Neutrophil (primary cell): ENCODE measurements at regions not wholly inside any gene's neighbourhood (a gene's known extent, or its start where the extent isn't known, plus 50 kb on each side); places are given as distances from the start of the nearest gene placed in this dataset.

Experiments used
- H3K27ac ChIP-seq: fragments of 200-600 bp; sonication (generic); 2 replicates; pipeline ENCODE4 v1.5.1; 2016; ENCODE audit warnings: mild to moderate bottlenecking, moderate library complexity
- H3K27me3 ChIP-seq: fragments of 200-600 bp; sonication (generic); 2 replicates; pipeline ENCODE4 v1.6.0; 2016; ENCODE audit warnings: mild to moderate bottlenecking
- H3K36me3 ChIP-seq: fragments of 200-600 bp; sonication (generic); 2 replicates; pipeline ENCODE4 v1.5.1; 2017
- H3K4me1 ChIP-seq, 2 experiments: fragments of 200-600 bp in 1 of 2; sonication (generic) in 1 of 2; 1 replicate in 1 of 2; 2 replicates in 1 of 2; pipeline versions ENCODE4 v1.5.1 to v1.6.1; 2013 to 2016; ENCODE audit warnings: low read depth in 1 of 2, low read length in 1 of 2, mild to moderate bottlenecking in 1 of 2, moderate library complexity in 1 of 2; ENCODE audit not compliant: control insufficient read depth in 1 of 2, insufficient read depth in 1 of 2
- H3K4me3 ChIP-seq, 2 experiments: fragments of 200-600 bp in 1 of 2; sonication (generic) in 1 of 2; 1 replicate in 1 of 2; 2 replicates in 1 of 2; pipeline ENCODE4 v1.5.1; 2013 to 2016; ENCODE audit warnings: low read depth in 1 of 2, low read length in 1 of 2, mild to moderate bottlenecking in 1 of 2, moderate library complexity in 1 of 2
- H3K9me3 ChIP-seq: fragments of 200-600 bp; sonication (generic); 2 replicates; pipeline ENCODE4 v1.5.1; 2016
- CTCF ChIP-seq: fragments of 200-600 bp; sonication (generic); IDR thresholded peaks from 2 replicates; pipeline ENCODE4 v1.5.1; 2016; ENCODE audit warnings: antibody characterized with exemption

- Histone ChIP-seq H3K27ac (no peak overlapping the region), H3K36me3 (no peaks in the 10 kb centered on the region), H3K27me3 (peaks cover 75% of the 10 kb centered on the region), H3K4me1 (no peaks in the 10 kb centered on the region), H3K4me3 (no peak overlapping the region), H3K9me3 (no peaks in the 10 kb centered on the region)
- no peak for TF ChIP-seq CTCF
Measured at GRCh38 chr2:176669398-176670174, 400.3 kb downstream of the MTX2 start.

- no peak for TF ChIP-seq CTCF
- Histone ChIP-seq H3K27ac (no peak overlapping the region), H3K9me3 (no peaks in the 10 kb centered on the region), H3K36me3 (no peaks in the 10 kb centered on the region), H3K4me1 (no peaks in the 10 kb centered on the region), H3K4me3 (no peak overlapping the region), H3K27me3 (peaks cover 67% of the 10 kb centered on the region)
Measured at GRCh38 chr2:176675271-176675949, 406.2 kb downstream of the MTX2 start.

GRCh38 chr2:176677746-176678265 is 408.6 kb downstream of the MTX2 start:
- Histone ChIP-seq H3K27me3 (peaks cover 71% of the 10 kb centered on the region), H3K9me3 (no peaks in the 10 kb centered on the region), H3K4me1 (no peaks in the 10 kb centered on the region), H3K27ac (no peak overlapping the region), H3K36me3 (no peaks in the 10 kb centered on the region), H3K4me3 (no peak overlapping the region)
- TF ChIP-seq CTCF = no peak

GRCh38 chr2:176678571-176678970 is 409.3 kb downstream of the MTX2 start:
- Histone ChIP-seq H3K9me3 (no peaks in the 10 kb centered on the region), H3K27ac (no peak overlapping the region), H3K36me3 (no peaks in the 10 kb centered on the region), H3K4me3 (no peak overlapping the region), H3K27me3 (peaks cover 79% of the 10 kb centered on the region), H3K4me1 (no peaks in the 10 kb centered on the region)
- no peak for TF ChIP-seq CTCF

- peaks cover 85% of the 10 kb centered on the region for H3K27me3 ChIP-seq
- H3K36me3 ChIP-seq = no peaks in the 10 kb centered on the region
- no peaks in the 10 kb centered on the region for H3K9me3 ChIP-seq
- H3K4me3 ChIP-seq = no peak overlapping the region
- H3K27ac ChIP-seq = no peak overlapping the region
- H3K4me1 ChIP-seq = no peaks in the 10 kb centered on the region
- TF ChIP-seq CTCF = no peak
Measured at GRCh38 chr2:176679061-176679669, 409.9 kb downstream of the MTX2 start.
